ENCODE measurements at regions not wholly inside any gene's neighbourhood (a gene's known extent, or its start where the extent isn't known, plus 50 kb on each side); places are given as distances from the start of the nearest gene placed in this dataset.

DNA sequence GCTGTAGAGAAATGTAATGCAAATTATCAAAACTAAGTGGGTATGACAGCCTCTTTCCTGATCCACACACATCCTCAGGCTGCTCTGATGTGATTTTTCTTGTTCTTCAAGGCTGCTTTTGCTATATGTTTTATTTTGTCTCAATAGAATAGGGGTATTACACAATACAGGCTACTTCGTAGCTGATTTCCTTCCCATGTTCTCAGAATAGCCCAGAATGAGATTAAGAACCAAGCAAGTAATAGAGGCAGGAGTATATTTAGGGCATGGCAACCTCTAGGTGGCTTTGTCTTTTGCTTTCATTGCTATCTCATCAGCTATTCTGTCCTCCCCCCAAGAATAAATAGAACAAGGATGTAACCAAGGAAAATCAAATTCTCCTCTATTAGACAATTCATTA, 241.8 kb downstream of the ALDH8A1 start:
- no peak for DNase-seq (ENCODE audit: low spot score)

DNA sequence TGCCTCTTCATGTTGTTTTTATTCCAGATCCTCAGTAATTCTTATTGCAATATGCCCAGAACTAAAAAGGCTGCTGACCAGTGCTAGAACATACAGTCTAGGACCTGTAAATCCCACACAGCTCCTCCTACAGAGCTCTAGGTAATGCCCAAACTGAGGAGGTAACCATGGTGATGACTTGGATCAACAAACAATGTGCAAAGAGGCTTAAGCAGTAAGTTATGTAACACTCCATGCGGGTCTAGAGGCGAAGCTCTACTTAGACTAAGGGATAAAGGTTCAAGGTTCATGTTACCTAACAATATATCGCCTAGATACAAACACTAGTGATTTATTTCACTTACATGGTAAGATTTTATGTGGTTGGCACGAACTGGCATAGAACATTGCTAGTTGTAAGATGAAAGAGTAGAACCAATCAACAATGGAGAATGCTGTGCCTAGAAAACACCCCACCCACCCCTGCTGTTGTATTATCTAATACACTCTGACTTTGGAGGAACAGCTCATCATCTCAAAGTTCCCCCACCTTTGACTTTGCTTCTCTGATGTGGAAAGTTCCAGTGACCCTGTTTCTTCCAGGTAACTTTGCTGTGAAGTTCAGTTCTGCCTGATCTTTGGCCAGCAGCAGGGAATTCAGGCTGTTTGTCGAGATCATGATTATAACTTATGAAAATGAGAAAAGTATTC, 242.4 kb downstream of the ALDH8A1 start:
- no peak for DNase-seq (ENCODE audit: low spot score)

DNA sequence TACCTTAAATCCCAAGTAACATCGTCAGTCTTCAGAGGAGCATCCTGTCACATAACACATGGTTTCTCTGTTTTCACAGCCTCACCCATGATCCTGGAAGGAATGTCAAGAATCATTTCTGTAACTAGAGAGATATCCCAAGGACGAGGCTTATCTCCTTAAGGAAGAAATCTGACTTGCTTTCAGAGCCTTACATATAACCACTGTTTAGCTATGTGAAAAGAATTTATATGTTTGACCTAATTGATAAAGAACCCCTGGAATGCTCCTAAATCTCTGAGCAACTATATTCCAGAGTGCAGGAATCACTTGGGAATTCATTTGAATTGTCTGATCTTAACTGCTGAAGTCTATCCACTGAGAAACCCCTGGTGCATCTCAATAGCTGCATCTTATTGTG, 243.1 kb downstream of the ALDH8A1 start:
- no peak for DNase-seq (ENCODE audit: low spot score)

DNA sequence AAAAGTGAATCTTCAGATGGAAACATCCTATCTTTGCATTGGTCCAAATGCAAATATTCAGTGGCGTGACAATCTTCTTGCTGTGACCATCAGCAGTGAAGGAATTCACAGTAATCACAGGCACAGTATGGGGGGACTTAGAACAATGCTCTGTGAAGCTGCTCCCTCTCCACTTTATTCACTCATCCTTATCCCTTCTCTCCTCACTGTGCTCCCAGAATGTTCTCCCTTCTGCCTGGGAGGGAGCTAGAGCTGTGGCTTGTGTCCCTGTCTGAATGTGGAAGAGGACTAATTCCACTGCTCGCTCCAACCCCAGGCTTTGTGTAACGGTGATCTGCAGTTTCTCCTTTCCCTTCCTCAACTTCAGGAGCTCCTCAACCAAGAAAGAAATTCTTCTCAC, 243.7 kb downstream of the ALDH8A1 start:
- no peak for DNase-seq (ENCODE audit: low spot score)

DNA sequence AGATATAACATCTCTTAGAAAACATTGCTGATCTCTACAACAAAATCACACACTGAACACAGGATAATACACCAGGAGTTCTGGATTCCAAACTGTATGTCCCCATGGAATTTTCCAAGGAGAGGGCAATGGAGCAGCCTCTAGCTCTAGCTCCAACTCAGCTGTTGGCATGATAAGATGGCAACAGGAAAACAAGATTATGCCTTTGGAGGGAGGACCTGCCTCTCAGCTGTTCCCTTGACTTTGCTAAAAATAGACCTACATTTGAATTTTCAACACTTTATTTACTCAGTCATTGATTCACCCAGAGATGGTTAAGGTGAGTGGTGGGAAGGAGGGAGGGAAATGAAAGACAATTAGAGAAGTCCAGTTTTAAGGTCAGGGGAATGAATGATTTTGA, 246.7 kb downstream of the ALDH8A1 start:
- no peak for DNase-seq (ENCODE audit: low spot score)

DNA sequence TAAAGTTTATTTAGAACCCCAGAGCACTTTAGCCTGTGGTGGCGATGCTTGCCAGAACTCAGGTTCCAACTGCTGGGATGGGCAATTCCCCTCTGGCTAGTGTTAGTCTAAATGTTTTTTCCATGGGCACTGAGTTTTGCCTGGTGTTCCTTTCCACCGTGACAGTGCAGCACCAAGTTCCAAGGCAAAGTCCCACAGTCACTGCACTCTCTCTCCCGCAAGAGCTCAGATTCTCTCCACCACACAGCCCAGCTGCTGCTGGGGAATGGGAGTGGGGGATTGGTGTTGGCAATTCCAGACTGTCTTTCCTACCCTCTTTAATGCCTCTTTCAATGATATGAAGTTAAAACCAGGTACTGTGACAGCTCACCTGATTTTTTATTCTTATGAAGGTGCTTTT, 247.6 kb downstream of the ALDH8A1 start:
- no peak for DNase-seq (ENCODE audit: low spot score)

DNA sequence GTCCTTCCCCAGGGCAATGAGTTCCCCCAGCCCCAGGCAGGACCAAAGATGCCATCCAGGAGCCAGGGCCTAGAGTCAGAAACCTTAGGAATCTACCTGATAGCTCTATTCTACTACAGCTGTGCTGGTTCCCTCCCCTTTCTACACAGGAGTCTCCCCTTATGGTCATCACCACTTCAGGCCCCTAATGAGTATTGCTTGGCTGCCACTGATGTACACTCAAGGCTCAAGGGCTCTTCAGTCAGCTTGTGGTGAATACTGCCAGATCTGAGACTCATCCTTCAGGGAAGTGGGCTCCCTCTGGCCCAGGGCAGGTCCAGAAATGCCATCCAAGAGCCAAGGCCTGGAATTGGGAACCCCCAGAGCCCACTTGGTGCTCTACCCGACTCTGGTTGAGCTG, 248.6 kb downstream of the ALDH8A1 start:
- DNase-seq (ENCODE audit: low spot score), result no peak

DNA sequence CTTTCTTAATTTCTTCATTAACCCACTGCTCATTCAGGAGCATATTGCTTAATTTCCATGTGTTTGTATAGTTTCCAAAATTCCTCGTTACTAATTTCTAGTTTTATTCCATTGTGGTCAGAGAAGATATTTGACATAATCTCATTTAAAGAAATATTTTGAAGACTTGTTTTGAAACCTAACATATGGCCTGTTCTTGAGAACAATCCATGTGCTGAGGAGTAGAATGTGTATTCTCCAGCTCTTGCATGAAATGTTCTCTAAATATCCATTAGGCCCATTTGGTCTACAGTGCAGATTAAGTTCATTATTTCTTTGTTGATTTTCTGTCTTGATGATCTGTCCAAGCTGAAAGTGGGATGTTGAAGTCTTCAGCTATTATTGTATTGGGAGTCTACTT, 251.7 kb downstream of the ALDH8A1 start:
- no peak for DNase-seq (ENCODE audit: low spot score)

DNA sequence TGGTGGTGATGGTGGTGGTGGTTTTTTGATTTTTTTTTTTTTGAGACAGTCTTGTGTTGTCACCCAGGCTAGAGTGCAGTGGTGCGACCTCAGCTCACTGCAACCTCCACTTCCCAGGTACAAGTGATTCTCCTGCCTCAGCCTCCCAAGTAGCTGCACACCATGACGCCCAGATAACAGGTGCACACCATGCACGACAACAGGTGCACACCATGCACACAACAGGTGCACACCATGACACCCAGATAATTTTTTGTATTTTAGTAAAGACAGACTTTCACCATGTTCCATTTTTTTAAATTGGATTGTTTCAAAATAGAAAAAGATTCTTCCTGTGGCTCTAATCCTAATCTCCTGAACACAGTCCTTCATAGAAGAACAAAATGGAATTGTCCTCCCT, 257.9 kb downstream of the ALDH8A1 start:
- no peak for DNase-seq (ENCODE audit: low spot score)

DNA sequence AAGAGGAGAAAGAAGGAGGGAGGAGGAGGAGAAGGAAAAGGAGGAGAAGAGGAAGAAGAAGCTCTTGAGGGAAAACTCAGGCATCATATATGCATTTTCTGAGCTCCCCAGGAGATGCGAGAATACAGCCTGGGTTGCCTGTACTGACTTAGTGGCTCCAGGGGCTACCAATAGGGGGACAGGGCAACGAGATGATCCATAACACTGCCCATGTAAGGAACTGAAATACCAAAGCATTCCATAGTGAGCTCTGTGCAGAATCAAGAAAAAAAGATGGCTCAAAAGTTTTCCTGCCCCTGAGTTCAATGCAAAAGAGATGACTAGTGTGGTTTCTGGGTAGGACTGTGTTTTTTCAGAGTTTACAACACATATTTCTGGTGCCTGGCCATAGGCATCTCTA, 258.7 kb downstream of the ALDH8A1 start:
- no peak for DNase-seq (ENCODE audit: low spot score)

DNA sequence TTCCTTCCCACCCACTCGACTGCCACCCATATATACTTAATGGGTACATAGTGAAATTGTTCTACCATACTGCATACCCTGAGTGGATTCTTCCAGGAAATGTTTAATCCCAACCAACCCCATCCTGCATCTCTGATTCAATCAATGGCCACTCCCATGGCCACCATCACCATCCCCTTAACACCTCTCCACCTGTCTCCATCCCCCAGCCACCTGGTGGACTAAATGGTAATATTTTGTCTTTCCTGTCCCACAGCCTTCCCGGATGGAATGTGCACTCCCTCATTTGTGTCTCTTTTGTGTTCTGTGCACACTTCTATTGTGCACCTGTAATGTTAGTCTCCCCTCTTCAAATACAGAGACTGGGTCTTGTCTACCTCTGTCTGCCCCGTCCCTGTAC, 259.9 kb downstream of the ALDH8A1 start:
- DNase-seq (ENCODE audit: low spot score), result no peak

DNA sequence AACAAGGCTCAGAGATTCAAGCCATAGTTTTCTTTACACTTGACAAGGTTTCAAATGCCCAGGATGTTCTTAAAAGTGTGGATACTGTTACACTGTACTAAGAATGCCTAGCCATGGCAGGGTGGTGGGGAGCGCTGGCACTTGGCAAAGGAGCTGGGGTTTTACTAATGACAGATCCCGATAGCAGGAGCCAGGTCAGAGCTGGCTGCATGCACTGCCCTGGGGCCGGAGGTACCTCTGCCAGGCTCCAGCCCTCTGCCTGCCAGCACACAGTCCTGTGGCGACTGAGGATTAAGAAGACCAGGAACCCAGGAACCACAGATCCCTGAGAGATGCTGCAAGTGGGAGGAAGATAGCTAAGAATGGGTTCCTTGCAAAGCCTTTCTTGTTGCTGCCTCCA, 260.3 kb downstream of the ALDH8A1 start:
- no peak for DNase-seq (ENCODE audit: low spot score)

DNA sequence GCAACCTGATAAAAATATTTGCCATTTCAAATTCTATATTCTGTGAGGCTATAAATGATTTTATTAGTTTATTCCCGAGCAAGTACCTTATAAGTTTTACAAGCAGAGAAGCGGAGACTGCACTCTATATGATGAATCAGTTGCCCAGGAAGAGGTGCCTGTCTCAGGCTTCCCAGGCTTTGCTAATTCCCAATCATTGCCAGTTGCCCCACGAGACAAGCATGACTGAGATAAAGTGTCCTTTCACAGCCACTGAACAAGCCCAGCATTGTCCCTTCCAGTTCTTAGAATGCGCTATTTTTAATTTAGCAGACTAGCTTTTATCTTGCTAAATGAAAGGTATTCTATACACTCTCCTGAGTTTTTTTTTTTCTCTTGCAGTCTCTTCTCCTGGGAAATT, 260.7 kb downstream of the ALDH8A1 start:
- peak; percentile 90 for DNase-seq (ENCODE audit: low spot score)

DNA sequence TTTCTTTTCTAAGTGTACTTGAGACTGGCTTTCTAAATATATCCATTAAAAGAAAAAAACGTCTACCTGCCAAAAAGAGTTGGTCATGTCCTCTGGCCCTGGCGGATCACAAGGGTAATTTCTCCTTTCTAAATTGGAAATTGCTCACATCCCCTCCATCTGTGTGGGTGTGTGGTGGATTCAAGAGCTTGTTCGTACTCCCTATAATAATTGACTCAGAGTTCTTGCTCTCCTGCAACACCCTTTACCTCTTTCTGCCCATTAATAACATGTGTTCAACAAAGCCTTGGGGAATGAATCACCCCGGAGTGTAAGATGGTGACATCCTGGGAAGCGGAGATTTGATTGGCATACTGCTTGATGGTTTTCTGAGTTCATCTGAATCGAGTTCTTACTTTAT, 263.8 kb downstream of the ALDH8A1 start:
- DNase-seq (ENCODE audit: low spot score), result no peak

DNA sequence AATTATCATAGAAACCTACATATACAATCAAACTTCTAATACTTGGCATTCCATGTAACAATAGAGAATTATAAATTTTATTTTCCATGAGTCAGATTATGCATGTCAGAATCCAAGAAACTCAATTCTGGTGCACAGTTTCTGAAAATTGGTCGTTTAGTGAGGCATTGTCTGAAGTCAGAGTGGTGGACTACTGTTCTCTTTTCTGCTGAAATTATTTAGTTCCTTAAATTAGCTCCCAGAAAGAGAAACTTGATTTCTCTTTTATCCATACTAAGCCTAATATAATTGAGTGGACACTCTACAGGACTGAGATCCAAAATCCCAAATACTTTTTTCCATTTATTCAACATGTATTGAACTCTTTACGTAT, 265.5 kb downstream of the ALDH8A1 start:
- DNase-seq (ENCODE audit: low spot score), result no peak

DNA sequence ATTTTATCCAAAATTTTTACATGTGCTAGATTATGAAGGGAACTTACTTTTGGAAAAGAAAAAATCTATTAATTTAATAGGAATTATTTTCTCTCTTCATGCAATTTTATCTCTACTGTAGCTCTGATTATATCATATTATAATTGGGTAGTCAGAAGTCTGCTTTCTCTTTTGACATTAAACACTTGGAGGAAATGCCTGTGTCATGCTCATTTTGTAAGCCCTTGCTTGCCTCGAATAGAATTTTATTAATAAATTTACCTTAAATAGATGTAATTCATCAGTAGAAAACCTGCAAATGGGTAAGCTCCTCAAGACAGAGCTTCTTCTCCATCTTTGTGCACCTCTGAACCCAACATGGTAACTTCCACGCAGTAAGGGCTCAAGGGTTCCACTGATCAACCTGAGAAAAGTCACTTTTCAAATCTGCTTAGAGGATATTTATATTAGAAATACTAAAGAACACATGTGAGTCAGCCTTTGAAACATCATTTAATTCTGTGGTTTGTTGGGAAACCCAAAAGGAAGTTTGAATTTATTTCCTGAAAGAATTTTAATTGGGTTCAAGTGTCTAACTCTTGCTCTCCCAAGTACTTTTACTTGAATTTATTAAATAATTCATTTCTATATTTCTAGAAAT, 266.0 kb downstream of the ALDH8A1 start:
- DNase-seq (ENCODE audit: low spot score), result no peak

DNA sequence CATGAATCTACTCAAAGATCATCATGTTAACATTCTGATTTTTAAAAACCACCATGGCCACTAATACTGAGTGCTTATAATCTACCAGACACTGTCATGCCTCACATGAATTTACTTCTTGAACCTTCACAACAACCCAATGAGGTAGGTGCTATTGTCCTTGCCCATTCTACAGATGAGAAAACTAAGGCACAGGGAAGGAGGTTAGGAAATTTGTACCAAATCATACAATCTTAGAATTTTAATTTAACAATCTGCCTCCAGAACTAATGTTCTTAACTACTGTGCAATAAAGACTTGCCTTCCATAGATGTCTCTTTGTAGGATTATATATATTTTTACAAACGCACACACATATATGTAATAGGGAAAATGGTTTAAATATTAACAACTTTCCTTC, 269.5 kb downstream of the ALDH8A1 start:
- no peak for DNase-seq (ENCODE audit: low spot score)

DNA sequence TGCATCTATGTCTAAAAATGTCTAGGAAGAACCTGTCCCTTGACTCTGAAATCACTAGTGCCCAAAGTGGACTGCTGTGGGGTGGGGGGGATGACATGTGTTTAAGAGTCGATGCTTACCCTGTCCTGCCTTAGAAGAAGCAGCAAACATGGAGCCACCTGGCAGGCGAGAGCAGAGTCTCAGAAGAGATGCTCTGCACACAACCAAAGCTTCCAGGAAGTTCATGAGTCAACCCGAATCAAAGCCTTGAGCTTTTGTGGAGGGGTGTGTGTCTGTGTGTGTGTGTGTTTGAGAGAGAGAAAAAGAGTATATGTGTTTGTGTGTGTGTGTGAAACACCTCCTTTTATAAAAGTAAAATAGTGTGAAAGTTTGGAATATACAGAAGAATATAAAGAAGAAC, 269.9 kb downstream of the ALDH8A1 start:
- no peak for DNase-seq (ENCODE audit: low spot score)

DNA sequence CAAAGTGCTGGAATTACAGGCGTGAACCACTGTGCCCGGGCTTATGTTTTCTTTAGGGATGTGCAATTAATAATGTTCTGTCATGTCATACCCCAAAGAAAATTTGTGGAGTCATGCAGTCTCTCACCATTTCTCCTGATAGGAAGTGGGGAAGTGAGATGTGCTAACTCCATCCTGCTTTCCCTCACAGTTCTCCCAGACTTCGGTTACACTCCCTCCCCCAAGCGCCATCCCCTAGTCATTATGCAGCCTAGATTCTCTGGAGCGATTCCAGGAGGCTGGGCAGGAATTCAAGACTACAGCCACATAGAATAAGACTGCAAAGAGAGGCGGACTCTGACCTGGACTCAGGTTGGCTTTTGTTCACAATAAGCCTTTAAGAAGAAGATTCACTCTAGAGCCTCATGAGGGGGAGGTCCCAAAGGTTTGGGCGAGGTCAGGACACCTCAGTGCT, 271.4 kb downstream of the ALDH8A1 start:
- no peak for DNase-seq (ENCODE audit: low spot score)

DNA sequence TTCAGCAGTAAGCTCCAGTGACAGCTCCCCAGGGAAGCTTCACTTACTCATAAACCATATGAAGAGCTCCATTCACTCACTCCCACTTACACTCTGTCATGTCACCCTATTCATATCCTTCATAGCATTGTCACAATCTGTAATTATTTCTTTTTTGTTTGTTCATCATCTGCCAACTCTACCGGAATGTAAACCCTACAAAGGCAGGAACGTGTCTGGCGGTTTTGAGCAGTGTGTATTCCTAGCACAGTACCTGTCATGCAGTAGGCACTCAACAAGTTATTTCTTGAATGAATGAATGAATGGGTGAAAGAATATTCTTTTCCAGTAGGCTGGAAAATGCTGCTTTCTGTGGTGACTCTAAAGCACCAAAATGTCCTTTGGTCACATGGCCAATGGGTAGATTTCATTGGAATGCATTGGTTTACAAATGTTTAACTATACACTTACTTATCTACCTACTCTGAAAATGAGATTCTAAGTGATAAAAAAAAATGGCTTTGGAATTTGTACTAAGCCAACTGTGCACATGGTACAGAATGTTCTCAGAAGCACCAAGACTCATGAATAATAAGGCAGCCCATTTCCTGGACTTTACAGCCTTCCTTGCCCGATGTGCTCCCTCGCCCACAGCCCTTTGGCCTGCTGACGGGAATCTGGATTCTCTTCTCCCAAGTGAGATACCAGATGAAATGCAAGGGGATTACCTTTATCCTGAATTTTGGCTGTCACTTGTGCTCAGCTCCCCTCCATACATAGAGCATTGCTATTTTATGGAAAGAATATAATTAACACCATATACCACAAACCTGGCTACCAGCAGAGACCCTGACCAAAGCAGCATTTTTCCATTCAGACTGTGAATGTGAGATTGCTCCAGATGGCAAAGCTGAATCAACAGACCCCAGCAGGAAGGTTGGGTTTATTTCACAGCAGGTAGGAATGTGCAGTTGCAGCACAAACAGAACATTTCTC, 273.3 kb downstream of the ALDH8A1 start:
- no peak for DNase-seq (ENCODE audit: low spot score)

DNA sequence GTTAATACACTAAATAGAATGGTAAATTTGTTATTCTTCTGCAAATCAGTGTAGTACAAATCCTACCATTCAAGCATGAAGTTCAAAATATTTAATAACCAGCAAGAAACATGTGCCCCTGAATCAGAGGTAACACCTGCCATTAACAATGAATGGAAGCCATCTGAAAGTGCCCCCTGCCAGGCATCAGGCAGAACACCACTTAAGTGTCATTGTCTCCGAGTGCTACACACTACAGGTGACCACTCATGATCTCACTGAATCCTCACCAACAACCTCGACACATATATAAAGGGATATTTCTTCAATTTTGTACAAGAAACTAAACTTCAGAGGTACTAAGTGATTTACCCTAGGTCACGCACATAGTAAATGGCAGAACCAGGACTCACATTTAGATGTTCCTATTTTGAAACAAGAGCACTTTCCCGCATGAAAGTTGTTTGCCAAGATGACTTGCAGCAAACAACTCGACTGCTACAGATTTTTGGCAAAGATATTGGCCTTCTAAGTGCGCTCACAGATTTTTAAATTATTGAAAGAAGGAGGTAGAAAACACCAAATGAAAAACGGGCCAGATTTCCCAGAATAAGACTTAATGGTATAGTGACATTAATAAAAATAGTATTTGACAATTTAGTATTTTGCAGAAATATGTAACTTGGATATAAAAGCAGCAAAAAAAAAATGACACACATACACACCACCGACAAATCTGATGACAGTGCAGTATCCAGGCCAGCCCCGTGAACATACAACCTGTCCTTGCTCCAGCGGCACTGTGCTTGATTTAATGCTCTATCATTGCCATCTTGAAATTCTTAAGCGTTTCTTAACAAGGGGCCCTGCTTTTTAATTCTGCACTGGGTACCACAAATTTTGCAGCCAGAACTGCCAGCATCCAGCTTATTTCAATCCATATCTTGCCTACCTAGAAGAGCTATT, 274.5 kb downstream of the ALDH8A1 start:
- no peak for DNase-seq (ENCODE audit: low spot score)

DNA sequence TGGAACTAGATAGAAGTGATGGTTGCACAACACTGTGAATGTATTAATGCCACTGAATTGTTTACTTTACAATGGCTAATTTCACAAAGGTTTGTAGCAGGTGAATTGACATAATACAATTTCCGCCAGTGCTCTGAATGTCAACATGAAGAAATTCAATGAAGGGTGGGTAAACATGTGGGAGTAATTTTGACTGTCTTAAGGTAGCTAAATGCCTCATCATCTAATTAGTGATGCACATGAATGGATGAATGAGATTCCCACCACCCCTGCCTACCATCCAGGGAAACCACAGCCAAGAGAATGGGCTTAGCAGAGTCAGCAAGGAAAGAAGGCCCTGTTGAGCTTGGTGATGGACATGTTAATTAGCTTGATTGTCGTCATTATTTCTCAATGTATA, 275.3 kb downstream of the ALDH8A1 start:
- no peak for DNase-seq (ENCODE audit: low spot score)

Measured in putamen (tissue), 1 donor.